ENCODE measurements at regions not wholly inside any gene's neighbourhood (a gene's known extent, or its start where the extent isn't known, plus 50 kb on each side); places are given as distances from the start of the nearest gene placed in this dataset.

DNA sequence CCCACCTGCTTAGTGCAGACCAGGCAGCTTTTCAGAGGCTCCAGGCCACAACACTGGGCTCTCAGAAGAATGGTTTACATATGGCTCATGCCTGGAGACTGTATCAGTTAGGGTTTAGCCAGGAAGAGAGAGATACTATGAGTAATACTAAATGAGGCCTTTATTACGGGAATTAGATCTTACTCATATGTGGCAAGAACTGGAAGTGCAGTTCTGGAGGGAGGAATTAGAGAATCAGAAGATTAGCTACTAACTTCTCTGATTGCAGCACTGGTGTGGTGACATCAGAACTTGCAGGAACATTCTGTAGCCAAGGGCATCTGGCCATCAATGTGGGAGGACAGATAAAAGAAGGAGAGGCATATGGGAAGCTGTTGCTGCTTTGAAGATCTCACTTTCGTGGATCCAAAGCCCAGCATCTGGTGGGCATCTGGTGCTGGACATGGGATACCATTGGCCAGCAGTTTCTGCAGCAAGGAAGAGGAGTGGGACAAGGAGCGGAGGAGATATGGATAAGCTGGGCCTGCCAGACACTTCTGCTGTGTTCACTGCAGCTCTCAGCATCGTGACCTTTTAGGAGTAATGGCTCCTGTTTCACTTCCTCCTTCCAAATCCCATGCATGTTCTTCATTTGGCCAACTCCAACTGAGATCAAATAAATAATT is 248.5 kb downstream of the BTBD3 start:
- TF ChIP-seq CTCF (IDR thresholded peaks at IDR 0.05) (no peak), EZH2 (IDR thresholded peaks at IDR 0.05) (no peak), EZH2phosphoT487 (IDR thresholded peaks at IDR 0.05) (no peak)
